Muscle layer of duodenum (tissue), 2 donors: ENCODE measurements at regions not wholly inside any gene's neighbourhood (a gene's known extent, or its start where the extent isn't known, plus 50 kb on each side); places are given as distances from the start of the nearest gene placed in this dataset.

ENCODE experiments used
- H3K27ac ChIP-seq: one replicate; pipeline ENCODE4 v1.7.0; 2013; ENCODE audit warnings: mild to moderate bottlenecking, low read length
- H3K27me3 ChIP-seq: one replicate; pipeline ENCODE4 v1.7.0; 2013; ENCODE audit warnings: low read depth, mild to moderate bottlenecking, control low read depth, low read length
- H3K36me3 ChIP-seq, 2 donors: one replicate each; pipeline ENCODE4 v1.7.0; 2013; ENCODE audit warnings: low read length in 2 of 2, control low read depth in 1 of 2, mild to moderate bottlenecking in 1 of 2; ENCODE audit not compliant: insufficient read depth in 2 of 2, control insufficient read depth in 1 of 2
- H3K4me1 ChIP-seq, 2 donors: one replicate each; pipeline ENCODE4 v1.7.0; 2013; ENCODE audit warnings: low read length in 2 of 2, mild to moderate bottlenecking in 2 of 2, control low read depth in 1 of 2, moderate library complexity in 1 of 2; ENCODE audit not compliant: insufficient read depth in 2 of 2, control insufficient read depth in 1 of 2
- H3K4me3 ChIP-seq, 2 donors: one replicate each; pipeline ENCODE4 v1.7.0; 2013; ENCODE audit warnings: low read length in 2 of 2, low read depth in 1 of 2, mild to moderate bottlenecking in 1 of 2
- H3K9me3 ChIP-seq, 2 donors: one replicate each; pipeline ENCODE4 v1.7.0; 2013; ENCODE audit warnings: low read length in 2 of 2, control low read depth in 1 of 2, mild to moderate bottlenecking in 1 of 2; ENCODE audit not compliant: control insufficient read depth in 1 of 2
- donor health status: healthy.

GRCh38 chr17:72212041-72212440, 91.2 kb downstream of the SOX9 start:
- Histone ChIP-seq H3K27ac (no peak overlapping the region), H3K27me3 (peaks cover 3% of the 10 kb centered on the region), H3K4me3 (no peak overlapping the region), H3K4me1 (no peaks in the 10 kb centered on the region), H3K9me3 (peaks cover 0 to 4% of the 10 kb centered on the region in 2 donors), H3K36me3 (no peaks in the 10 kb centered on the region)

- H3K36me3 ChIP-seq: no peaks in the 10 kb centered on the region
- H3K4me1 ChIP-seq: peaks cover 0 to 8% of the 10 kb centered on the region in 2 donors
- H3K4me3 ChIP-seq: no peak overlapping the region
- H3K27me3 ChIP-seq: peaks cover 13% of the 10 kb centered on the region
- peaks cover 0 to 4% of the 10 kb centered on the region in 2 donors for H3K9me3 ChIP-seq
- no peak overlapping the region for H3K27ac ChIP-seq
These were observed 94.7 kb downstream of the SOX9 start for GRCh38 chr17:72215490-72215889.

GRCh38 chr17:72215928-72216327, 95.1 kb downstream of the SOX9 start:
- peaks cover 0 to 8% of the 10 kb centered on the region in 2 donors for H3K4me1 ChIP-seq
- no peak overlapping the region for H3K4me3 ChIP-seq
- H3K9me3 ChIP-seq: peaks cover 0 to 4% of the 10 kb centered on the region in 2 donors
- no peaks in the 10 kb centered on the region for H3K36me3 ChIP-seq
- H3K27ac ChIP-seq: no peak overlapping the region
- H3K27me3 ChIP-seq: peaks cover 13% of the 10 kb centered on the region

- Histone ChIP-seq H3K9me3 (peaks cover 0 to under 1% of the 10 kb centered on the region in 2 donors), H3K36me3 (no peaks in the 10 kb centered on the region), H3K27me3 (peaks cover 13% of the 10 kb centered on the region), H3K27ac (no peak overlapping the region), H3K4me3 (no peak overlapping the region), H3K4me1 (peaks cover 0 to 8% of the 10 kb centered on the region in 2 donors)
These were observed 98.5 kb downstream of the SOX9 start for GRCh38 chr17:72219137-72219823.

GRCh38 chr17:72219824-72220493, 99.1 kb downstream of the SOX9 start:
- H3K4me1 ChIP-seq: peaks cover 0 to 8% of the 10 kb centered on the region in 2 donors
- H3K27me3 ChIP-seq: peaks cover 13% of the 10 kb centered on the region
- H3K36me3 ChIP-seq: no peaks in the 10 kb centered on the region
- no peak overlapping the region for H3K4me3 ChIP-seq
- peaks cover 0 to 2% of the 10 kb centered on the region in 2 donors for H3K9me3 ChIP-seq
- no peak overlapping the region for H3K27ac ChIP-seq

- peaks cover 13% of the 10 kb centered on the region for H3K27me3 ChIP-seq
- no peaks in the 10 kb centered on the region for H3K36me3 ChIP-seq
- H3K9me3 ChIP-seq: peaks cover 0 to 2% of the 10 kb centered on the region in 2 donors
- H3K4me3 ChIP-seq: no peak overlapping the region
- peaks cover 0 to 8% of the 10 kb centered on the region in 2 donors for H3K4me1 ChIP-seq
- peak overlapping the region; percentile 28 for H3K27ac ChIP-seq
These were observed 102.0 kb downstream of the SOX9 start for GRCh38 chr17:72222661-72223380.

GRCh38 chr17:72223866-72224291, 103.1 kb downstream of the SOX9 start:
- peaks cover 13% of the 10 kb centered on the region for H3K27me3 ChIP-seq
- no peak overlapping the region for H3K4me3 ChIP-seq
- H3K27ac ChIP-seq: no peak overlapping the region
- H3K9me3 ChIP-seq: peaks cover 0 to 2% of the 10 kb centered on the region in 2 donors
- peaks cover 0 to 8% of the 10 kb centered on the region in 2 donors for H3K4me1 ChIP-seq
- no peaks in the 10 kb centered on the region for H3K36me3 ChIP-seq

GRCh38 chr17:72226322-72226721, 105.5 kb downstream of the SOX9 start:
- Histone ChIP-seq H3K36me3 (no peaks in the 10 kb centered on the region), H3K4me3 (no peak overlapping the region), H3K27me3 (no peaks in the 10 kb centered on the region), H3K27ac (no peak overlapping the region), H3K9me3 (peaks cover 0 to 6% of the 10 kb centered on the region in 2 donors), H3K4me1 (no peaks in the 10 kb centered on the region)

GRCh38 chr17:72233986-72234385, 113.2 kb downstream of the SOX9 start:
- Histone ChIP-seq H3K27ac (no peak overlapping the region), H3K4me3 (no peak overlapping the region), H3K27me3 (no peaks in the 10 kb centered on the region), H3K9me3 (peaks cover 0 to 3% of the 10 kb centered on the region in 2 donors), H3K36me3 (no peaks in the 10 kb centered on the region), H3K4me1 (no peaks in the 10 kb centered on the region)

GRCh38 chr17:72234985-72235384, 114.2 kb downstream of the SOX9 start:
- Histone ChIP-seq H3K27me3 (no peaks in the 10 kb centered on the region), H3K36me3 (no peaks in the 10 kb centered on the region), H3K4me3 (no peak overlapping the region), H3K9me3 (peaks cover 0 to 3% of the 10 kb centered on the region in 2 donors), H3K4me1 (no peaks in the 10 kb centered on the region), H3K27ac (no peak overlapping the region)

- H3K4me3 ChIP-seq: no peak overlapping the region
- no peaks in the 10 kb centered on the region for H3K36me3 ChIP-seq
- no peak overlapping the region for H3K27ac ChIP-seq
- no peaks in the 10 kb centered on the region for H3K9me3 ChIP-seq
- H3K27me3 ChIP-seq: no peaks in the 10 kb centered on the region
- H3K4me1 ChIP-seq: no peaks in the 10 kb centered on the region
These were observed 116.3 kb downstream of the SOX9 start for GRCh38 chr17:72236980-72237633.
